Breast epithelium (tissue), 4 donors: ENCODE measurements at regions not wholly inside any gene's neighbourhood (a gene's known extent, or its start where the extent isn't known, plus 50 kb on each side); places are given as distances from the start of the nearest gene placed in this dataset.

Experiments used
- DNase-seq, 2 donors: peaks; one replicate each; pipeline ENCODE4 v3.0.0-alpha.2; 2019; ENCODE audit warnings: low spot score in 2 of 2
- H3K27ac ChIP-seq, 2 donors: fragments of 200-600 bp; sonication (generic) in 1 of 2; one replicate each; pipeline ENCODE4 v1.5.1; 2016 to 2019; ENCODE audit warnings: mild to moderate bottlenecking in 1 of 2
- H3K27me3 ChIP-seq, 2 donors: fragments of 200-600 bp; sonication (generic) in 1 of 2; one replicate each; pipeline versions ENCODE4 v1.5.1 to v1.6.0; 2017 to 2019; ENCODE audit warnings: control low read depth in 1 of 2, mild to moderate bottlenecking in 1 of 2
- H3K36me3 ChIP-seq: fragments of 200-600 bp; one replicate; pipeline ENCODE4 v1.5.1; 2019
- H3K4me1 ChIP-seq, 2 donors: fragments of 200-600 bp; sonication (generic); one replicate each; pipeline ENCODE4 v1.5.1; 2016 to 2019; ENCODE audit warnings: control low read depth in 1 of 2
- H3K4me3 ChIP-seq, 3 donors: fragments of 200-600 bp; sonication (generic); 1 replicate in 2 of 3; 2 replicates in 1 of 3; pipeline ENCODE4 v1.5.1; 2016 to 2019; ENCODE audit warnings: mild to moderate bottlenecking in 3 of 3, moderate library complexity in 2 of 3
- H3K9me3 ChIP-seq, 2 donors: fragments of 200-600 bp; sonication (generic) in 1 of 2; one replicate each; pipeline ENCODE4 v1.5.1; 2016 to 2019; ENCODE audit warnings: control low read depth in 1 of 2
- CTCF ChIP-seq, 3 donors: fragments of 450-650 bp; IDR thresholded peaks; one replicate each; pipeline ENCODE4 v1.5.1; 2016 to 2017; ENCODE audit warnings: antibody characterized with exemption in 3 of 3, mild to moderate bottlenecking in 3 of 3, moderate library complexity in 3 of 3
- POLR2A ChIP-seq: fragments of 450-650 bp; IDR thresholded peaks from one replicate; pipeline ENCODE4 v1.6.1; 2016; ENCODE audit warnings: antibody characterized with exemption, mild to moderate bottlenecking, moderate library complexity
- POLR2AphosphoS5 ChIP-seq, 3 donors: sonication (generic); formaldehyde crosslinking; IDR thresholded peaks; one replicate each; pipeline ENCODE4 v1.6.1; 2017; ENCODE audit warnings: antibody characterized with exemption in 3 of 3
- intact Hi-C: fragments of 100-400 bp; cut with DNase I; formaldehyde crosslinking; loops from one replicate; pipeline ENCODE4 v1.15.1; 2023; ENCODE audit warnings: low total_unique reads

- H3K4me1 ChIP-seq: no peaks in the 10 kb centered on the region
- no peak overlapping the region for H3K27ac ChIP-seq
- no peak for DNase-seq
- H3K4me3 ChIP-seq: no peak overlapping the region
- TF ChIP-seq POLR2A (no peak), POLR2AphosphoS5 (IDR thresholded peaks at IDR 0.05) (no peak), CTCF (IDR thresholded peaks at IDR 0.05) (no peak)
- H3K36me3 ChIP-seq: no peaks in the 10 kb centered on the region
- intact Hi-C loops: no loop called here
- H3K9me3 ChIP-seq: no peaks in the 10 kb centered on the region
- no peaks in the 10 kb centered on the region for H3K27me3 ChIP-seq
Observed at GRCh38 chr4:43999669-44000068, 448.9 kb downstream of the KCTD8 start.

DNA sequence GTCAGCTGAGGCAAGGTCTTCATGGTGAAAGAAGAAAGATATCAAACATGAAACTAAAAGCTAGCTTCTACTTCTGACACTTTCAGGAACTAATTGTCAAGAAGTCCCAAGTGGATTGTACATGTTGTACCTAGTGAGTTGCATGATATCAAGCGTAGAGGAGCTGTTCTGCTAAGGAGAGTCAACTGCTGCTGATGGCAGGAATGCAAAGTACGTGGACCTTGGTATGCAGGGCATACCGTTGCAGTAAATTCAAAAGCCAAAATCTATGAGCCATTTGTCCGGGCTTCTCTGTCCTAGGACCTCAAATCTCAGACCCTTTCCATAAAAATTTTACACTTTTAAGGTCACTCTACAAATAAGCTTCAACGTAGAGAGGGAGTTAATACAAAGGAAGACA, 446.2 kb downstream of the KCTD8 start:
- Histone ChIP-seq H3K9me3 (no peaks in the 10 kb centered on the region), H3K27me3 (no peaks in the 10 kb centered on the region), H3K4me1 (no peaks in the 10 kb centered on the region), H3K4me3 (no peak overlapping the region), H3K27ac (no peak overlapping the region), H3K36me3 (no peaks in the 10 kb centered on the region)
- DNase-seq: no peak
- intact Hi-C loops: no loop called here
- TF ChIP-seq POLR2AphosphoS5 (IDR thresholded peaks at IDR 0.05) (no peak), POLR2A (no peak), CTCF (IDR thresholded peaks at IDR 0.05) (no peak)

- H3K36me3 ChIP-seq: no peaks in the 10 kb centered on the region
- H3K4me1 ChIP-seq: no peaks in the 10 kb centered on the region
- intact Hi-C loops: no loop called here
- H3K27me3 ChIP-seq: no peaks in the 10 kb centered on the region
- H3K27ac ChIP-seq: no peak overlapping the region
- TF ChIP-seq POLR2A: no peak
- no peak for TF ChIP-seq POLR2AphosphoS5 (IDR thresholded peaks at IDR 0.05)
- no peak for TF ChIP-seq CTCF (IDR thresholded peaks at IDR 0.05)
- DNase-seq: no peak
- H3K4me3 ChIP-seq: no peak overlapping the region
- peaks cover 0 to 4% of the 10 kb centered on the region in 2 donors for H3K9me3 ChIP-seq
Observed at GRCh38 chr4:44016570-44017421, 431.8 kb downstream of the KCTD8 start.

- intact Hi-C loops: no loop called here
- Histone ChIP-seq H3K4me1 (no peaks in the 10 kb centered on the region), H3K9me3 (peaks cover 0 to 4% of the 10 kb centered on the region in 2 donors), H3K36me3 (no peaks in the 10 kb centered on the region), H3K27ac (no peak overlapping the region), H3K27me3 (no peaks in the 10 kb centered on the region), H3K4me3 (no peak overlapping the region)
- no peak for TF ChIP-seq CTCF (IDR thresholded peaks at IDR 0.05)
- DNase-seq: no peak
Observed at GRCh38 chr4:44017422-44017739, 431.2 kb downstream of the KCTD8 start.

- no peaks in the 10 kb centered on the region for H3K27me3 ChIP-seq
- H3K36me3 ChIP-seq: no peaks in the 10 kb centered on the region
- H3K9me3 ChIP-seq: peaks cover 0 to 4% of the 10 kb centered on the region in 2 donors
- DNase-seq: no peak
- intact Hi-C loops: no loop called here
- no peaks in the 10 kb centered on the region for H3K4me1 ChIP-seq
- H3K27ac ChIP-seq: no peak overlapping the region
- H3K4me3 ChIP-seq: no peak overlapping the region
- TF ChIP-seq POLR2A: no peak
- no peak for TF ChIP-seq CTCF (IDR thresholded peaks at IDR 0.05)
- TF ChIP-seq POLR2AphosphoS5 (IDR thresholded peaks at IDR 0.05): no peak
Observed at GRCh38 chr4:44019721-44020120, 428.9 kb downstream of the KCTD8 start.
